Renal cortex interstitium (tissue), 11 donors: ENCODE measurements at regions not wholly inside any gene's neighbourhood (a gene's known extent, or its start where the extent isn't known, plus 50 kb on each side); places are given as distances from the start of the nearest gene placed in this dataset.
"Not testable (repeated sequence)": the region's sequence is repeated elsewhere in the genome, so short reads cannot be mapped to it uniquely, and the experiment has no call there.

ENCODE experiments used
- DNase-seq, 11 donors: peaks; one replicate each; pipeline ENCODE4 v3.0.0-alpha.2; 2013; ENCODE audit warnings: low read depth in 9 of 11, low spot score in 4 of 11; ENCODE audit errors: extremely low read depth in 1 of 11

- no peak for DNase-seq
Observed at GRCh38 chr13:110807546-110807945, 94.0 kb downstream of the ING1 start.

- no peak for DNase-seq
Observed at GRCh38 chr13:110808138-110808537, 94.6 kb downstream of the ING1 start.

GRCh38 chr13:110809871-110810486 is 96.5 kb downstream of the ING1 start:
- no peak for DNase-seq

- DNase-seq: no peak
Observed at GRCh38 chr13:110811008-110811720, 97.7 kb downstream of the ING1 start.

- DNase-seq: no peak
Observed at GRCh38 chr13:110811771-110812120, 98.2 kb downstream of the ING1 start.

GRCh38 chr13:110812121-110812868 is 98.8 kb downstream of the ING1 start:
- DNase-seq: peak in 1 of 11 donors; percentile 39

- DNase-seq: no peak
Observed at GRCh38 chr13:110812869-110813645, 99.6 kb downstream of the ING1 start.

- no peak for DNase-seq
Observed at GRCh38 chr13:110813646-110814624, 100.4 kb downstream of the ING1 start.

GRCh38 chr13:110815471-110816204 is 99.2 kb downstream of the ANKRD10 start:
- DNase-seq: no peak

- no peak for DNase-seq
Observed at GRCh38 chr13:110816500-110816899, 98.4 kb downstream of the ANKRD10 start.

GRCh38 chr13:110817143-110817542 is 97.7 kb downstream of the ANKRD10 start:
- DNase-seq: no peak

GRCh38 chr13:110818747-110819146 is 96.1 kb downstream of the ANKRD10 start:
- no peak for DNase-seq

GRCh38 chr13:110819203-110820014 is 95.5 kb downstream of the ANKRD10 start:
- peak in 9 of 11 donors; percentile 54 to 81 (median 72) for DNase-seq

GRCh38 chr13:110820322-110820721 is 94.5 kb downstream of the ANKRD10 start:
- no peak for DNase-seq

GRCh38 chr13:110821837-110822668 is 92.8 kb downstream of the ANKRD10 start:
- DNase-seq: not testable (repeated sequence)

GRCh38 chr13:110822669-110822945 is 92.3 kb downstream of the ANKRD10 start:
- no peak for DNase-seq
